GM04504 (cell line): ENCODE measurements at regions not wholly inside any gene's neighbourhood (a gene's known extent, or its start where the extent isn't known, plus 50 kb on each side); places are given as distances from the start of the nearest gene placed in this dataset.
"Not testable (repeated sequence)": the region's sequence is repeated elsewhere in the genome, so short reads cannot be mapped to it uniquely, and the experiment has no call there.

Experiments
- DNase-seq: peaks from one replicate; pipeline ENCODE4 v3.0.0-alpha.2; 2012; ENCODE audit warnings: low read depth

DNA sequence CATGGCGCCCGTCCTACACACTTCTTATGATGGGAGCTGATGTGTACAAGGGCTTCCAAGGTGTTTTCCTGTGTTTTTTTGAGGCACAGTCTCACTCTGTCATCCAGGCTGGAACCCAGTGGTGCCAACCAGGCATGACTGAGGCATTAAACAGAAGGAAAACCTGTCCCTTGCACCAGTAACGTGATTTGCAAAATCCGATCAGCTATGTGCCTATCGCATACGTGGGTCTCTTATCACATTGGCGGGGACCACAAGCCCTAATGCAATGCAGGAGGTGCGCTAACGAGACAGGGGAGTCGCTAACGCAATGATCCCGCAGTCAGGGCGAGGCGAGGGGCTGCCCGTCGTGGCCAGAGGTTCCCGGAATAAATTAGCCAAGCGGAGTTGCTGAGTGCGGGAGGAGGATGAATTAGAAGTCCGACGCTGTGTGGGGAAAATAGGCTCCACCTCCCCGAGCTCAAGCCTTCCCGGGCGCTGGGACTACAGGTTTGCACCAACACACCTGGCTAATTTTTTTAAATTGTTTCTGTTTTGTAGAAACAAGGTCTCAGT is 162.7 kb downstream of the SHOX start:
- DNase-seq, result no peak

DNA sequence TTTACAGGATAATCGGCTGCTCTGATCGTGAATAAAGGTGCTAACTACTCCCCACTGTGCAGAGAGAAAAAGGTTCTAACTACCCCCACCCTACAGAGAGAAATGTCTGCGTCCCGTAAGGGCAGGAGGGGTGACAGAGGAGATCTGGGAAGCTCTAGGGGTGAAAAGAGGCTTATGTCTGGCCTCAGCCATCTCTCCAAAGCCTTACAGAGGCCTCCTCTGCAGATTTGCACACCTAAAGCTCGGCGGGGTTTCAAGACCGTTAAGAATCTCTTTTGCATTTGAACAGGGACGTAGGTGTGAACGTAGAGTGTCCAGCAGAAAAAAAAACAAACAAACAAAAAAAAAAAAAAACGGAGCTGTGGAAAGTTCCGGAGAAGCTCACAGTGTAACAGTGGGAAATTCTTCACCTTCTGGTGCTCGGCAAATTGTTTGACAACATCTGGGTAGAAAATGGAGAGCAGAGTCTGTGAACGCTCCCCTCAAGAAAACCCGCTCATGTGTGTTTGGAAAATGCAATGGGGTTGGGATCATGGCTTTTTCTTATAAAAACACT is 161.0 kb downstream of the SHOX start:
- DNase-seq, result no peak

DNA sequence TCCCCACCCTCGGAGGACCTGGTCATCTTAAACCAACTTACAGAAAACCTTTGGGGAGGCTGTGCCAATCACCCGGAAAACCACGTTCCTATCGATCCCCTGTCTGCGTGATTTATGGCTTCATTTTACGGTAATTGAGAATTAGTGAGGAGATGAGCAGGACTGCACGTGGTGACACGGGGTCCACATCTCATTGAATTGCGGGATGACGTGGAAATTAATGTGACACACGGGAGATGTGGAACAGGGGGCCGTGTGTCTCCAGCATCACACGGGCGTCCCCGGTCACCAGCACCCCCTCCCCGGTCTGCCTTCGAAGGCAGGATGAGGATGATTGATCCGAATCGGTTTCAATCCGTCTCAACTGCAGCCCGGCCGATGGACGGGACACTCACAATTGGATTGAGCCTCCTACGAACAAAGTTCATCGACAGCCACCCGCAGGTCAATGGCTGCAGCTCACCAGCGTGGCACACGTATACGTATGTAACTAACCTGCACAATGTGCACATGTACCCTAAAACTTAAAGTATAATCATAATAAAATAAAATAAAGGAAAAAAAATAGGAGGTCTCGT is 160.3 kb downstream of the SHOX start:
- no peak for DNase-seq

DNA sequence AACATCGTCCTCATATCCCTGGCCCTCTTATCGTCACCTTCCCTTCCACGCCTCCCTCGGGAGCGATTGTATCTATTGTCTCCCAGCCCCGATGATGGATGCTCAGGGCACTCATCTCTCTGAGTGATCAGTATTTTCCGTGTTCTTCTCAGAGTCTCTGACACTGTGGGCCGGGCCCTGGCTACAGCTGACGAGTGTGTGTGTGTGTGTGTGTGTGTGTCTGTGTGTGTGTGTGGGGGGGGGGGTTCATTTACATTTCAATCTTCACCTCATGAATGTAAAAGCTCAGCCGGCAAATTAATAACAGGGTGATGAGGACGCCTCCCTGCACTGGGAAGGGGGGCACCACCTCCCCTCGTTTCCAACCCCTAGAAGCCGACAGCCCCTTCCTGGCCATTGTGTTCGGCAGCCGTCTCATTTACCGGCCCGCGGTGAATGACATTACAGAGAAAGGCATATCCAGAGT is 159.5 kb downstream of the SHOX start:
- no peak for DNase-seq

DNA sequence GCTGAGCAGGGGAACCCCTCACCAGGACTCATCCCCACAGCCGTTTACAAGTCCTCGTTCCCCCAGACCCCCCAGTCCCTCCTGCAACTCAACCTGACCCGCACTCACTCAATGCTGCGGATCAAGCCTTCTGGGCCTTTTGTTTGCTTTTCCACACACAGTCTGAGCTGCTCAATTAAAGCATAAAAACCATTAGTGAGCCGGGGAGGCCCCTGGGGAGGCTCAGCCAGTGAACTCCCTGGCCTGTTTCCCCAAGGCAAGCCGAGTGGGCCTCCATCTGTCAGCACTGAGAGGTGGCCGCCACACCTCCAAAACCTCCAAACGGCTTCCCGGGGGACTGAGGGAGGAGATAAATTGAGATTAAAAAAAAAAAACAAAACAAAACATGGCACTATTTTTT is 158.5 kb downstream of the SHOX start:
- DNase-seq, result no peak

DNA sequence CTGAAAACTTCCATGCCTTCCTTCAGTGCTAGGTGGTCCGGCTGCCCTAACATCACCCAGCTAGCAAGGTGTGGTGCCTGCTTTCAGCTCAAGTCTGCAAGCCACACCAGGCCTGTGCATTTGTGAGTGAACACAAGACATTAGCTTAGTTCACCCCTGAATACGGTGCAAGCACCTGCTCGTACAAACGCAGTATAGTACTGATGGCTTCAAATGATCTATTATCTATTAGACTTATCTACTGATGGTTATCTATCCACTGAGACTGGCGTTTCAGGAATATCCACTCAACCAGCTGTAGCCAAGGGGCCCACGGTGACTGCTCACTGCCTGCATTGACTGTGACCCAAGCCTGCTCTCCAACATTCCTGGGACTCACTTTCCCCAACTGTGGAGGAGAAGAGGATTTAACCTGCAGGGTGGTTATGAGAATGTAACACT is 155.9 kb downstream of the SHOX start:
- DNase-seq, result no peak

DNA sequence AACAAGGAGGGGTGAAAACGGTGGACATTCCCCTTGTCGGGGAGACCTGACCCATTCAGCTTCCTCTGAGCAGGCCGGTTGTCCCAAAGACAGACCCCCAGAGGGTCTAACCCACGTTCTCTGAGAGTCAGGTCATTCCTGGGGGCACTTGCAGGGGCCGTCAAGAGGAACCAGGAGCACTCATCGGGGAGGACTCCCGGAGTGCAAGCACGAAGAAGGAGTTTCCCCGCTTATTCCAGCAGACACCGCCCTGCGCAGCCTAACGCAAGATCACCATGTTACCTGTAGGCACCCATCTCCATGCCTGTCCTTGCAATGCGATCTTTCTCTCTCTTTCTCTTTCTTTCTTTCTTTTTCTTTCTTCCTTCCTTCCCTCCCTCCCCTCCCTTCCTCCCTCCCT is 154.2 kb downstream of the SHOX start:
- no peak for DNase-seq

DNA sequence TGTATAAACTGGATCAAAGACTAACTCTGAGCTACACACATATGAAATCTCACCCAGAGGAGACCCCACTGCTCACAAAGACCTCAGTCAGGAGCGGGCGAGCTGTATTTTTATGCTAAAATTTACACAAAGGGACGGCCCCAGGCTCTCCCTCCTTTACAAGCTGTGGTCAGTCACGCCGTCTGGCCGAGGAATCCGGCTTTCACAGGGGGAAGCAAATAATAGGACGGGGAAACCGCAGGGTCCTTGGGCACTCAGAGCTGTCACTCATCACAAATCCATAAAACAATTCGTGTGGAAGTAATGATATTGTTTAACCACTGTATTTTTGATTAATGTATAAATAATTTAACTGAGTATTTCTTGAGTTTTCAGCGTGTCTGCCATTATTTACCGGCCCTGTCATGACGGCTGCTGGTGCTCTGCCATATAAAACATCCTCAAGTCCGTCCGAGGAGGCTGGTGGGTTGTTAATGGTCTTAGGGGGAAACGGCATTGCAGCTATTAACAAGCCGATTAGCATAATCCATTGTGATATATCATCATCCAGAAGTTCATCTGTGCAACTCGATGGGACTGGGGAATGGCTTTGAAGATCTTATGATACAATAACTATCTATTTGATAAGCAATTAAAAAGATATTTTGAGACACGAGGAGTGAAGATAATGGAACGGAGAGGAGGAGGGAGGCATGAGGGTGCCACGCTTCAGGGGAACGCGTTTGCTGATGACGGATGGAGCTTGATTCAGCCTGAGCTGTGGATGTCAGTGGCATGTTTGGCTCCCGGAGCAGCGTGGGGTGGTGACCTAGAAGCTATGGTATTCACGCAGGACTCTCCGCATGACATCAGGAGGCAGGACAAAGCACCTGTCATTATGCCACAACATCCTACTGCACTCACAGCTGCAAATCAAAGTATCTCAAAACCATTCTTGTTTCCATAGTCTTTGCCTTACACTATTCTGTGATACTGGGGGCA is 150.9 kb downstream of the SHOX start:
- DNase-seq, result no peak

DNA sequence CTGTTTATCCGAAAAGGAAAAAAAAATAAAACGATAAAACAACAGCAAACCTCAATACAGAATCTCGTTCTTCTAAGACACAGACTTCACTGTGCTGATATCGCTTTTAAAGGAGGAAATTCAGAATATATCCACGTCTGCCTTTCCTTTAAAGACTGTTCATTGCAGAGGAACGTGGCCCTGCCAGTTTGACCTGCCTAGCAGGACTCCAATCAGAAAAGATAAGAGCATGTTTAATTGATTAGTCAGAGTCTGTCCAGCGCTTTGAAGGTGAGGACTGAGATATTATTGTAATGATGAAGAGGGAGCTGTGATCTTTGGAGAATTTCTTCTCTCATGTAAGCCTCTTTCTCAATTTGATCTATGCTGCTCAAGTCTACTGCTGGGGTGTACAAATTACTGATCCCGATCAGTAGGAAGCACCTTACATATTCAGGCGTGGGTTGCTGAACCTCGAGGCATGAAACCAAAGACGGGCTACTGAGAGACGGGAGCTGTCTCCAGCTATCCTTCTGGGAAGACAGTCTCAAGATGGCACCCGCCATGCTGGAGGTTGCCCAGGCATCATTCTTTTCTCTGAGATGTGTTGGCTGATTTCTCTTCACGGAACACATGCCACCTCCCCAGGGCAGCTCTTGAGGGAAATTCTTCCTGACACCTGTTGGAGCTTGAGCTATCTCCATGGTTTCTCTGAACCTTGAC is 146.1 kb downstream of the SHOX start:
- DNase-seq, result no peak

DNA sequence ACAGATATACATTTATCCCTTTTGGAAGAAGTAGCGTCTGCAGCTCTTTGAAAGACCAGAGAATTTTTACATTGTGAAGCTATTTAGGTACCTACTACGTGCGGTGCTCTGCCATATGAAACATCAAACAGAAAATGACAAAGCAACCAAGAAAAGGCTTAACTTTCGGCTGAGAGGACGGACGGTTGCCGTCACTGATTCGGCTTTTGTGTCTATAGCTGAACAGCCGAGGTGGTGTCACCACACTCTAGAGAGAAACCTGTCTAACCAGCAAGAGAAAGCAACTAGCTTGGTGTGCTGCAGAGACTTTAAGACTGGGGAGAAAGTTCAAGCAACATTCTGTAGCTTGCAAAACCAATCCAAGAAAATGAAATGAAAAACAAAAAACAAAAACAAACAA is 145.5 kb downstream of the SHOX start:
- no peak for DNase-seq

DNA sequence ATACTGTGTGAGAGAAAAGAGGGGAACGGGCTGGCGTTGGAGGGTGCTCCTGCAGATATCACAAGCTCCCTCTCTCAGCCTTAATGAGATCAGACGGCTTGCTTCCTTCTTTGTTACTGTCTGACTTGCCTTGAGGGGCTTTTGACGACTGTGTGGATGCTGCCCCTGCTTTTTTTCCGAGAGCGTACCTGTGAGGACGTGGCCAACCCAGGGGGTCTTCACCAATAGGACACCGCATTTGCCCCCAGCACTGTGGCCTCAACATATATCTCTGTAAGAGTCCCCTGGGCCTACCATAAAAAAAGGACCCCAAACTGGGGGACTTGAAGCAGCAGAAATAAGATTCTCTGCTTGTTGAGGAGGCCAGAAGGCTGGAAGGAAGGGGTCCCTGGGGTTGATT is 143.9 kb downstream of the SHOX start:
- DNase-seq, result no peak

DNA sequence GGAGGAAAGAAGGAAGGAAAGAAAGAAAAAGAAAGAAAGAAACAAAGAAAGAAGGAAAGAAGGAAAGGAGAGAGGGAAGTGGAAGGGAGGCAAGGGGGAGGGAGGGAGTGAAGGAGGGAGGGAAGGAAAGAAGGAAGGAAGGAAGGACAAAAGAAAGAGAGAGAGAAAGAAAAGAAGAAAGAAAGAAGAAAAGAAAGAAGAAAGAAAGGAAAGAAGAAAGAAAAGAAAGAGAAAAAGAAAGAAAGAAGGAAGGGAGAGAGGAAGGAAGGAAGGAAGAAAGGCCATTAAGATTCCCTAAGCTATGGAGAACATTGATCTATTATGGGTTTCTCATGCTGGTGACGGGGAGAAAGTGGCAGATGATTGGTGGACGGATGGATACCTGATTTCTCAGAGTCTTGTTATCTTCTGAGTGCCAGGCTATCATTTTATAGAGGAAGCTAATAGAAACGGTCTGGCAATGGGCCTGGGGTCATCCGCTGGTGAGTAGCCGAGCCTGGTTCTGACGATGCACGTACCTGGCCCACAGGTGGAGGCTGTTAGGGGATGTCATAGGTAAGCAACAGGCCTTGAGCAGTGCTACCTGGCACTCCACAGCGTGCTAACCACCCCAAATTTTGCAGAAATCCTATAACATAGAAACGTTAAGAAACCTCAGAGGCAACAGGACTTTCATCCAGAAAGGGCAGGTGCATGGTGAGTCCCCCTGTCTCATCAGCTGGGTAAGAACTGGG is 142.9 kb downstream of the SHOX start:
- DNase-seq, result no peak

DNA sequence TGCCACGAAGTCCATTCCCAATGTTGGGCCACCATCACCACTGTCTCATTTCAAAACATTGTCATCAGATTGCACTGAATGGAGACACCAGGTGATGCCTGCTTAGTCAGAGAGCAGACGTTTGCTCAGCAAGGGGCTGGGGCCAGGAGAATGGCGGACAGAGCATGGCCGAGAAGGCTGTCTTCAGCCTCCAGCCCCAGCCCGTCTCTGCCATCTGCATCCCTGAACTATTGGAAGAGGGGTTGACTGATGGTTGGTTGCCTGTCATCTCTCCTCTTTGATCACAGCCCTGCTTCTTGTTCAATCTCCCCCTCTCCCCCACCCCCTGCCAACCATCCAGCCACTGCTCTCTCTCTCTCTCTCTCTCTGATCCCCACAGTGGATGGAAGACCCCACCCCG is 140.9 kb downstream of the SHOX start:
- no peak for DNase-seq

DNA sequence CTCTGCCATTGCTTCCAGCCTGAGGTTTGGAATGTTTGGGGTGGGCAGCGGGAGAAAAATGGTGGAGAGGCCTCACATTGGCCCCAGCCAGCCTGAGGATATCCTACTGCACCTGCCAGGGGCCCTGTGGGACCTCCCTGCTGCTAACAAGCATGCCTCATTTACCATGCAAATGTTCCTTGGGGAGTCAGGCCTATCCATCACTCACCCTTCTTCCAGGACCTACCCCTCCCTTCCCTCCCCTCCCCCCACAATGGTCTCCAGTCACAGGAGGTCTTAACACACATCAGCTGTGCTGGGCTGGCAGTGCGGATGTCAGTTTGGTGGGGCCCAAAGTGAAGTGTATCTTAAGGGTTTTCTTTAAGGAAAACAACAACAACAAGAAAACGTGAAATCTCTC is 139.2 kb downstream of the SHOX start:
- DNase-seq, result no peak

DNA sequence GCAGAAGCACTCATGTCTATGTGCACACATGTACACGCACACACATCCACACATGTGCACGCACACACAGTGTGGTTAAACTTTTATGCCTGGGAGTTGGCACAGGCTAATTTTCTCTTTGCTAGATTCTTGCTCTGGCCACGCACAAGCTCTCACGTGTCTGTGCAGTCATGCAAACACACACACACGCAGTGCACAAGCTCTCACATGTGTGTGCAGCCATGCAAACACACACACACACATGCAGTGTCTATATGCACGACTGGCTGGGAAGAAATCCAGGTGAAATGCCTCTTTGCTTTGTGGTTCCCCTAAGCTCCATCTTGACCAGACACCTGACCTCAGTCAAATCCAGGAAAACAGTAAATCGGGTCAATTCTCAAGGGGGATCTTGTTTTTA is 138.0 kb downstream of the SHOX start:
- DNase-seq, result no peak

DNA sequence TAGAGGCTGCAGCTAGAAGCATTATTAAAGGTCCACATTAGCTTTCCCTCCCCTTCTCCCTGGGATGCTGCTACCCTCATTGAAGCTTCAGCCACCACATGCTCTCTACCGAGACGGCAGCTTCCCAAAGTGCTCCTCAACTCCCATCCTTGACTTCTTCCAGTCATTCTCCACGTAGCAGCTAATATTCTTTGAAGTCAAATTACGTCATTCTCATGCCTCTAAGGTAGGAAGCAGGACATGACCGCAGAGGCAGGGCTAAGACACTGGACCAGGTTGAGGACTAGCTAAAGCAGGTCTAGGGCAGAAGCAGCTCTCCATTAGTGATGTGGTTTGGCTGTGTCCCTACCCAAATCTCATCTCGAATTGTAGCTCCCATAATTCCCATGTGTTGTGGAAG is 128.3 kb downstream of the SHOX start:
- DNase-seq, result no peak

DNA sequence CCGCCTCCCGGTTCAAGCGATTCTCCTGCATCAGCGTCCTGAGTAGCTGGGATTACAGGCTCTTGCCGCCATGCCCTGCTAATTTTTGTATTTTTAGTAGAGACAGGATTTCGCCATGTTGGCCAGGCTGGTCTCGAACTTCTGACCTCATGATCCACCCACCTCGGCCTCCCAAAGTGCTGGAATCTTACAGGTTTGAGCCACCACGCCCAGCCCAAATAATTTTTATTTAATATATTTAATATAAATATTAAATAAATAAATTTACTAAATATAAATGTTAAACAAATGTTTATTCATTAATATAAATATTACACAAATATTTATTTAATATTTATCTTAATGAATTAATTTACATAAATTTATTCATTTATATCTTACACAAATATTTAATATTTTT is 120.2 kb downstream of the SHOX start:
- no peak for DNase-seq

DNA sequence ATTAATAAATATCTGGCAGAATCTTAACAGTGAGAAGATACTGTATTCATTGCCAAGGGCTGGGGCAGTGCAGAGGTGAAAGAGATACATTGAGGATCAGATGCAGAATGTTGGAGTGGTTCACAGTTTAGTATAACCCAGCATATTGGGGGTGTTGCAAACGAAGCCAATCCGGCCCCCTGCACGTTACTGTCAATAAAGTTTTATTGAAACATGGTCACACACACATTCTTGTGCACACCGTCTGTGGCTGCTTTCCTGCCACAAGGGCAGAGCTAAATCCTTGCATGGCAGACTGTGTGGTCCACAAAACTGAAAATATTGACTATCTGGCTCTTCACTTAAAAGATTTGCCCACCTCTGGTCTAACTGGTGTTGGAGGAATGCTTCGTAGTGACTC is 119.7 kb downstream of the SHOX start:
- no peak for DNase-seq

DNA sequence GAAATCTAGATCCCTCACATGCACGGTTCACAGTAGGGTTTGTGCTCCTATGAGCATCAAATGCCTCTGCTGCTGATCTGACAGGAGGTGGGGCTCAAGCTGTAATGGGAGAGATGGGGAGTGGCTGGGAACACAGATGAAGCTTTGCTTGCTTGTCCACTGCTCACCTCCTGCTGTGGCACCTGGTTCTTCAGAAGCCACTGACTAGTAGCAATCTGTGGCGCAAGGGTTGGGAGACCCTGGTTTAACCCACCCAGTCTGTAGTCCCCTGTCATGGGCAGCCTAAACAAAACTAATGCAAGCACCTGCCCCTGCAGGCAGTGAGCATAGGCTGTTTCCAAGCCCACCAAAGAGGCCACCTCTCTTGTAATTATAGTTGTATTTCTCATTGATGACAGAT is 116.6 kb downstream of the SHOX start:
- no peak for DNase-seq

DNA sequence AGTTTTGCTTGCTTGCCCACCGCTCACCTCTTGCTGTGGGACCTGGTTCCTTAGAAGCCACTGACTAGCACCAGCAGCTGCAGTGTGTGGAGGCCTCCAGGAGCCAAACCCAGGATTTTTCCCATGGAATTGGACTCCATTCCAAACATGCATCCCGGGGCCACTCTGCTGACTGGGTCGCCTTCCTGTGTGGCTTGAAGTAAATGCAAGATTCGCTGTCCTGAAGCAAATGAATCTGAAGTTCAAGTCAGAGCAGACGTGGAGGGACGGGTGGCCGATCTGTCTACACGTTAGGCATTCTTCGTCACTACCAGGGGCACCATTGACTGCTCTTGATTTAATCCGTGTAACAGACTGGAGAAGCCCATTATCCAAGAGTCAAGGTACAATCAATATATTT is 109.0 kb downstream of the SHOX start:
- DNase-seq, result no peak

DNA sequence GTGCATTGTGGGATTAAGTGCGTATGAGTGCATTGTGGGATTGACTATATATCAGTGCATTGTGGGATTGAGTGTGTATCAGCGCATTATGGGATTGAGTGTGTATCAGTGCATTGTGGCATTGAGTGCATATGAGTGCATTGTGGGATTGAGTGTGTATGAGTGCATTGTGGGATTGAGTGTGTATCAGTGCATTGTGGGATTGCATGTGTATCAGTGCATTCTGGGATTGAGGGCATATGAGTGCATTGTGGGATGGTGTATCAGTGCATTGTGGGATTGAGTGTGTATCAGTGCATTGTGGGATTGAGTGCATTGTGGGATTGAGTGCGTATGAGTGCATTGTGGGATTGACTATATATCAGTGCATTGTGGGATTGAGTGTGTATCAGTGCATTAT is 106.4 kb downstream of the SHOX start:
- DNase-seq, result not testable (repeated sequence)

DNA sequence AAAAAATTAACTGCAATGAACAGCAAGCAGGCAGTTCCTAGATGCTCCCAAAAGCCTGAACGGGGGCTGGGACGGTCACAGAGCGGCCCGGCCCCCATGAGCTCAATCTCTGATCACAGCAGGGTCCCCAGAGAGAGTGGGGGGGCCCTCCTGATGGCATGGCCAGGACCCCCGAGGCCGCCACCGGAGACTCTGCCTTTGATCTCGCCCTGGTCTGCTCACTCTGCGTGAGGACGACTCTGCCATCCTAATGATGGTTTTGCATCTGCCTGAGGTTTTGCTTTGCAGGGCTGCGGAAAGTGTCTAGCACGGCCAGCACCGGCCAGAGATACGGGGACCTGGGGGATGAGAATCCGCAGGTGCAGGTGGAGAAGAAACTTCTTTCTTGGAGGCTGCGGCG is 103.8 kb downstream of the SHOX start:
- DNase-seq, result no peak
